Gastrocnemius medialis (tissue), 4 donors: ENCODE measurements at regions not wholly inside any gene's neighbourhood (a gene's known extent, or its start where the extent isn't known, plus 50 kb on each side); places are given as distances from the start of the nearest gene placed in this dataset.

Source experiments
- POLR2A ChIP-seq, 2 donors: fragments of 450-650 bp; IDR thresholded peaks; one replicate each; pipeline ENCODE4 v1.6.1; 2017; ENCODE audit warnings: antibody characterized with exemption in 2 of 2, mild to moderate bottlenecking in 2 of 2, moderate library complexity in 2 of 2
- TF ChIP-seq, protein P1 (sequence below), 5 experiments: fragments of 450-650 bp in 3 of 5; fragments of 200-600 bp in 2 of 5; sonication (generic) in 2 of 5; IDR thresholded peaks in 4 of 5; conservative IDR thresholded peaks in 1 of 5; 1 replicate in 4 of 5; 2 replicates in 1 of 5; pipeline ENCODE4 v1.5.1; 2016 to 2019; ENCODE audit warnings: antibody characterized with exemption in 5 of 5, mild to moderate bottlenecking in 3 of 5, moderate library complexity in 3 of 5

DNA sequence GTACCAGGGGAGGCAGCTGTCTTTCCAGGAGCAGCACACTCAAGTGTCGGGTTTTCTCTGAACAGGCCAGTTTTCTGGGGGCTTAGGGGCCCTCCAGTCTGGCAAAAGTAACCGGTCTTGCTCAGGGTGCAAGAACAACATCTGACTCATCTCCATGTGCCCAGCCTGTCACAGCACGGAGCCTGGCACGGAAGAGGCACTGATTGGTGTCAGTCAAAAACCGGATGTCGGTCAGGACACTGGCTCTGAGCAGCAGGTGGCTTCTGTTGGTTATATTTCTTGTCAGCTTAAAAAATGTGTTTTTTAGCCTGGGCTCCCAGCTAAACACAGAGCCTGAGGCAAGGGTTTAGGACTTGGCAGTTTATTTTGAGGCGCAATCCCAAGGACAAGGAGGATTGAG lies 139.9 kb downstream of the FBLN2 start:
- TF ChIP-seq, protein P1, sequence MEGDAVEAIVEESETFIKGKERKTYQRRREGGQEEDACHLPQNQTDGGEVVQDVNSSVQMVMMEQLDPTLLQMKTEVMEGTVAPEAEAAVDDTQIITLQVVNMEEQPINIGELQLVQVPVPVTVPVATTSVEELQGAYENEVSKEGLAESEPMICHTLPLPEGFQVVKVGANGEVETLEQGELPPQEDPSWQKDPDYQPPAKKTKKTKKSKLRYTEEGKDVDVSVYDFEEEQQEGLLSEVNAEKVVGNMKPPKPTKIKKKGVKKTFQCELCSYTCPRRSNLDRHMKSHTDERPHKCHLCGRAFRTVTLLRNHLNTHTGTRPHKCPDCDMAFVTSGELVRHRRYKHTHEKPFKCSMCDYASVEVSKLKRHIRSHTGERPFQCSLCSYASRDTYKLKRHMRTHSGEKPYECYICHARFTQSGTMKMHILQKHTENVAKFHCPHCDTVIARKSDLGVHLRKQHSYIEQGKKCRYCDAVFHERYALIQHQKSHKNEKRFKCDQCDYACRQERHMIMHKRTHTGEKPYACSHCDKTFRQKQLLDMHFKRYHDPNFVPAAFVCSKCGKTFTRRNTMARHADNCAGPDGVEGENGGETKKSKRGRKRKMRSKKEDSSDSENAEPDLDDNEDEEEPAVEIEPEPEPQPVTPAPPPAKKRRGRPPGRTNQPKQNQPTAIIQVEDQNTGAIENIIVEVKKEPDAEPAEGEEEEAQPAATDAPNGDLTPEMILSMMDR (IDR thresholded peaks at IDR 0.05 in 4 of 5, conservative IDR thresholded peaks at IDR 0.05 in 1 of 5), result no peak
- TF ChIP-seq POLR2A (IDR thresholded peaks at IDR 0.05), result no peak
